ENCODE measurements at regions not wholly inside any gene's neighbourhood (a gene's known extent, or its start where the extent isn't known, plus 50 kb on each side); places are given as distances from the start of the nearest gene placed in this dataset.
"Not testable (repeated sequence)": the region's sequence is repeated elsewhere in the genome, so short reads cannot be mapped to it uniquely, and the experiment has no call there.

DNA sequence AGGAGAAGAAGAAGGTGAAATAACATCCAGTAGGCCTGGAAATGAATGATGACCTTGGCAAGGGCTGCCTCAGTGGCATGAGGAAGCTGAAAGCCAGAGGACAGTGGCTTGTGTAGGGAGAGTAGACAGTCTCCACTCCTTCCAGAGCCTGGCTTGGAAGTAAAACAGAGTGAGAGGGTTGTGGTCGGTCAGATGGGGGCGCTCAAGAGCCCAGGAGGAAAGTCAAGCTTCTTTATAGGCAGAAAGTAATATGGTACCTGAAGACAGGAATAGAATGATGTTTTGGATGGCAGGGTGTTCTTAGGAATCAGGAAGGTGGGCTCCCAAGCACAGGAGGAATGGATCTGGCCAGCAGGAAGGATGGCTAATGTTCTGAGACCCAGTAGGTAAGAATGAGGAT, 75.1 kb upstream of the TSC22D1 start:
- Histone ChIP-seq H3K9me3 (no peaks in the 10 kb centered on the region), H3K4me1 (no peaks in the 10 kb centered on the region), H3K36me3 (ENCODE audit: insufficient read depth in 1 of 2, low read depth in 1 of 2) (no peaks in the 10 kb centered on the region), H3K4me3 (no peak overlapping the region), H3K27me3 (ENCODE audit: insufficient read depth in 3 of 3, low read length in 2 of 3) (peaks cover 0 to 1% (median 0%) of the 10 kb centered on the region in 3 donors), H3K27ac (no peak overlapping the region)
- ATAC-seq (no peak), DNase-seq (no peak)
- 17 to 47% (median 18%) methylated on average over 2 of the region's 2 CpGs for WGBS, 3 donors
- TF ChIP-seq CTCF (IDR thresholded peaks at IDR 0.05), result no peak
- intact Hi-C loops (cut with DNase I), result no loop called here

DNA sequence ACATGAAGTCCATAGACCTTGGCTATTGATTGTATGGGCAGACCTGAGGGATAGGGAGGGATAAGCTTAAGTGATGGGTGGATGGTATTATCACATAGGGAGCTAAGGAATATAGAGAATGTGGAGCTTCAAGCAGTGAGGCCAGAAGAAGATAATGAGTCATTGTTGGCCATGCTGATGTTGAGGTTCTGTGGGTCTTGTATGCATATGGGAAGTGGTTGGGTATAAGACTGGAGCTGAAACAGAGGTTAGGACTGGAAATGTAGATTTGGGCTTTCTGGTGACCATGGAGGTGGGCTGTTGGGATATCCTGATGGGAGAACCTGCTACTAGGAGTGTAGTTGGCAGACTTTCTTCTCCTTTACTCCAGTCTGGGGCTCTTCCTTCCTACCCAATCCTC, 73.7 kb upstream of the TSC22D1 start:
- TF ChIP-seq CTCF (IDR thresholded peaks at IDR 0.05), result no peak
- Histone ChIP-seq H3K4me1 (no peaks in the 10 kb centered on the region), H3K36me3 (ENCODE audit: insufficient read depth in 1 of 2, low read depth in 1 of 2) (no peaks in the 10 kb centered on the region), H3K4me3 (no peak overlapping the region), H3K27ac (no peak overlapping the region), H3K9me3 (no peaks in the 10 kb centered on the region), H3K27me3 (ENCODE audit: insufficient read depth in 3 of 3, low read length in 2 of 3) (peaks cover 0 to 1% (median 0%) of the 10 kb centered on the region in 3 donors)
- DNase-seq, result no peak
- intact Hi-C loops (cut with DNase I), result no loop called here
- no peak for ATAC-seq

GRCh38 chr13:44649104-44649428, 72.9 kb upstream of the TSC22D1 start:
- intact Hi-C loops (cut with DNase I), result no loop called here
- TF ChIP-seq CTCF (IDR thresholded peaks at IDR 0.05), result no peak
- no peak for ATAC-seq
- Histone ChIP-seq H3K9me3 (no peaks in the 10 kb centered on the region), H3K27ac (no peak overlapping the region), H3K36me3 (ENCODE audit: insufficient read depth in 1 of 2, low read depth in 1 of 2) (no peaks in the 10 kb centered on the region), H3K27me3 (ENCODE audit: insufficient read depth in 3 of 3, low read length in 2 of 3) (peaks cover 0 to 1% (median 0%) of the 10 kb centered on the region in 3 donors), H3K4me1 (no peaks in the 10 kb centered on the region), H3K4me3 (no peak overlapping the region)
- DNase-seq, result no peak
- WGBS, 3 donors, result 67 to 80% (median 72%) methylated on average over 3 of the region's 3 CpGs

GRCh38 chr13:44648392-44649103, 72.4 kb upstream of the TSC22D1 start:
- H3K4me3 ChIP-seq, result no peak overlapping the region
- no peaks in the 10 kb centered on the region for H3K36me3 ChIP-seq (ENCODE audit: insufficient read depth in 1 of 2, low read depth in 1 of 2)
- TF ChIP-seq CTCF (IDR thresholded peaks at IDR 0.05), result peak; percentile 30
- peaks cover 0 to 1% (median 0%) of the 10 kb centered on the region in 3 donors for H3K27me3 ChIP-seq (ENCODE audit: insufficient read depth in 3 of 3, low read length in 2 of 3)
- intact Hi-C loops (cut with DNase I), result no loop called here
- 76 to 79% (median 77%) methylated on average over 2 of the region's 2 CpGs for WGBS, 3 donors
- ATAC-seq (no peak), DNase-seq (no peak)
- H3K9me3 ChIP-seq, result no peaks in the 10 kb centered on the region
- no peak overlapping the region for H3K27ac ChIP-seq
- H3K4me1 ChIP-seq, result no peaks in the 10 kb centered on the region

DNA sequence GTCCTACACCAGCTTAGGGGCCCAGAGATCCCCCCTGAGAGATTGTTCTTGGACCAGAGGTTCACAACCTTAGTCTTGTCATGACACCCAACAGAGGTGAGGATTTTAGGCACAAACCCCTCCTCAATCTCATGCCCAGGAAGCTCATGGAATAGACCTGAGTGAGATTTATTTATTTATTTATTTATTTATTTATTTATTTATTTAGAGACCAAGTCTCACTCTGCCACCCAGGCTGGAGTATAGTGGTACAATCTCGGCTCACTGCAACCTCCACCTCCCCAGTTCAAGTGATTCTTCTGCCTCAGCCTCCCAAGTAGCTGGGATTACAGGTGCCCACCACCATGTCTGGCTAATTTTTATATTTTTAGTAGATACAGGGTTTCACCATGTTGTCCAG, 71.4 kb upstream of the TSC22D1 start:
- ATAC-seq; H3K9me3 ChIP-seq; DNase-seq; intact Hi-C loops (cut with DNase I); H3K27ac ChIP-seq; H3K36me3 ChIP-seq (ENCODE audit: insufficient read depth in 1 of 2, low read depth in 1 of 2); H3K4me3 ChIP-seq; H3K27me3 ChIP-seq (ENCODE audit: insufficient read depth in 3 of 3, low read length in 2 of 3); H3K4me1 ChIP-seq: not testable (repeated sequence)
- WGBS, 3 donors, result 94 to 100% (median 100%) methylated on average over 1 of the region's 1 CpG
